Endothelial cell of umbilical vein (primary cell): ENCODE measurements at regions not wholly inside any gene's neighbourhood (a gene's known extent, or its start where the extent isn't known, plus 50 kb on each side); places are given as distances from the start of the nearest gene placed in this dataset.

ENCODE experiments used
- BruUV-seq: library from RNA; stranded (reverse); fragments of 400-500 nt; replicated peaks from 2 replicates; lab custom pipeline; 2021; lab: Mats Ljungman, UMichigan
- CTCF ChIA-PET: fragments of 300-600, 350-600 bp; sonication (Branson Sonifier 250); formaldehyde crosslinking; loops from one replicate; lab custom pipeline; 2021; ENCODE audit warnings: antibody characterized with exemption, inconsistent platforms; lab: Charles Lee
- POLR2A ChIA-PET: fragments of 300-600, 350-600 bp; sonication (Branson Sonifier 250); formaldehyde crosslinking; loops from one replicate; lab custom pipeline; 2021; ENCODE audit warnings: antibody characterized with exemption, inconsistent platforms; lab: Charles Lee
- DNase-seq: peaks from one replicate; pipeline ENCODE4 v3.0.0-alpha.2; 2011; ENCODE audit warnings: low read depth, low spot score
- FAIRE-seq: peaks from 2 replicates; lab custom pipeline; 2011; peaks lifted over from hg19 to GRCh38; lab: Jason Lieb, UNC
- H2AFZ ChIP-seq: 2 replicates; pipeline ENCODE4 v1.6.0; 2012; ENCODE audit warnings: low read depth, low read length, control low read depth, inconsistent platforms
- H3K27ac ChIP-seq: 2 replicates; pipeline ENCODE4 v1.5.1; 2011; ENCODE audit warnings: low read depth, mild to moderate bottlenecking, control low read depth, low read length, moderate library complexity; ENCODE audit not compliant: insufficient read depth
- H3K27me3 ChIP-seq, 2 experiments: 2 replicates each; pipeline versions ENCODE4 v1.6.0 to v1.6.1; 2011; ENCODE audit warnings: low read length in 2 of 2, mixed read lengths in 1 of 2; ENCODE audit not compliant: control insufficient read depth in 2 of 2, insufficient read depth in 2 of 2
- H3K36me3 ChIP-seq, 2 experiments: 2 replicates in 1 of 2; 3 replicates in 1 of 2; pipeline ENCODE4 v1.5.1; 2011; ENCODE audit warnings: low read length in 2 of 2, mild to moderate bottlenecking in 1 of 2, moderate library complexity in 1 of 2; ENCODE audit not compliant: control insufficient read depth in 2 of 2, insufficient read depth in 2 of 2; ENCODE audit errors: extremely low read depth in 1 of 2
- H3K4me1 ChIP-seq: 3 replicates; pipeline ENCODE4 v1.5.1; 2011; ENCODE audit warnings: mild to moderate bottlenecking, low read length; ENCODE audit not compliant: control insufficient read depth, insufficient read depth; ENCODE audit errors: extremely low read depth
- H3K4me2 ChIP-seq: 2 replicates; pipeline ENCODE4 v1.6.1; 2011; ENCODE audit warnings: low read length, control low read depth, mixed read lengths; ENCODE audit not compliant: insufficient read depth
- H3K4me3 ChIP-seq, 3 experiments: fragments of 200-600 bp in 1 of 3; sonication (generic), shearing (Covaris generic) in 1 of 3; replicated peaks in 1 of 3; 2 replicates each; pipeline ENCODE4 v1.5.1; 2011 to 2016; ENCODE audit warnings: control low read depth in 3 of 3, low read length in 3 of 3, mild to moderate bottlenecking in 2 of 3, inconsistent platforms in 1 of 3, low read depth in 1 of 3, moderate library complexity in 1 of 3; ENCODE audit not compliant: insufficient read depth in 1 of 3
- H3K79me2 ChIP-seq: 2 replicates; pipeline ENCODE4 v1.6.0; 2012; ENCODE audit warnings: low read length, inconsistent platforms; ENCODE audit not compliant: control insufficient read depth, insufficient read depth
- H3K9ac ChIP-seq: replicated peaks from 2 replicates; pipeline ENCODE3; 2011; ENCODE audit warnings: low read length, control low read depth; ENCODE audit not compliant: insufficient read depth; ENCODE audit errors: extremely low read depth
- H3K9me1 ChIP-seq: replicated peaks from 3 replicates; pipeline ENCODE4 v1.6.0; 2011; ENCODE audit warnings: mild to moderate bottlenecking, low read length; ENCODE audit not compliant: control insufficient read depth, insufficient read depth; ENCODE audit errors: extremely low read depth
- H3K9me3 ChIP-seq: replicated peaks from 2 replicates; pipeline ENCODE4 v1.5.1; 2012; ENCODE audit warnings: low read length, inconsistent platforms; ENCODE audit not compliant: control insufficient read depth, insufficient read depth
- H4K20me1 ChIP-seq: replicated peaks from 2 replicates; pipeline ENCODE3; 2011; ENCODE audit warnings: mild to moderate bottlenecking, low read length; ENCODE audit not compliant: control insufficient read depth, insufficient read depth; ENCODE audit errors: extremely low read depth
- EZH2 ChIP-seq: IDR thresholded peaks from 2 replicates; pipeline ENCODE4 v1.6.1; 2012; ENCODE audit warnings: borderline replicate concordance, low read depth, mild to moderate bottlenecking, moderate library complexity, low read length, inconsistent platforms; ENCODE audit not compliant: severe bottlenecking
- FOS ChIP-seq: IDR thresholded peaks from 2 replicates; pipeline ENCODE4 v1.6.1; 2011; ENCODE audit warnings: mild to moderate bottlenecking, low read length, moderate library complexity, borderline replicate concordance; ENCODE audit not compliant: insufficient read depth
- GATA2 ChIP-seq: IDR thresholded peaks from 2 replicates; pipeline ENCODE4 v1.7.0; 2011; ENCODE audit warnings: low read depth, mild to moderate bottlenecking, moderate library complexity, mixed read lengths, low read length; ENCODE audit not compliant: insufficient read length, insufficient read depth
- JUN ChIP-seq: IDR thresholded peaks from 2 replicates; pipeline ENCODE4 v1.6.1; 2011; ENCODE audit warnings: borderline replicate concordance, low read depth; ENCODE audit not compliant: insufficient read length, insufficient read depth
- MYC ChIP-seq: IDR thresholded peaks from one replicate; pipeline ENCODE4 v1.6.1; 2011; ENCODE audit warnings: mild to moderate bottlenecking, low read depth, low read length
- POLR2A ChIP-seq: IDR thresholded peaks from 2 replicates; pipeline ENCODE4 v1.6.1; 2012; ENCODE audit warnings: low read depth, mild to moderate bottlenecking, control low read depth, low read length
- dilution Hi-C: fragments of 300-500 bp; cut with MboI; formaldehyde crosslinking; loops from one replicate; pipeline ENCODE4 v1.15.0; 2019; ENCODE audit warnings: low sequenced_read_pairs; ENCODE audit not compliant: extremely low pct_ligation_motif_present
- intact Hi-C: fragments of 100-400 bp; cut with micrococcal nuclease; formaldehyde crosslinking; loops from one replicate; pipeline ENCODE4 v1.10.0; 2022
- TF ChIP-seq, protein P1 (sequence below), 2 donors: IDR thresholded peaks; 1 replicate in 1 of 2; 2 replicates in 1 of 2; pipeline ENCODE4 v1.5.1; 2011; ENCODE audit warnings: low read length in 2 of 2, mild to moderate bottlenecking in 2 of 2, moderate library complexity in 2 of 2, control low read depth in 1 of 2, inconsistent platforms in 1 of 2, low read depth in 1 of 2; ENCODE audit not compliant: insufficient read depth in 1 of 2; ENCODE audit errors: extremely low read depth in 1 of 2

- dilution Hi-C loops = no loop called here
- TF ChIP-seq EZH2 = no peak
- TF ChIP-seq, protein P1, sequence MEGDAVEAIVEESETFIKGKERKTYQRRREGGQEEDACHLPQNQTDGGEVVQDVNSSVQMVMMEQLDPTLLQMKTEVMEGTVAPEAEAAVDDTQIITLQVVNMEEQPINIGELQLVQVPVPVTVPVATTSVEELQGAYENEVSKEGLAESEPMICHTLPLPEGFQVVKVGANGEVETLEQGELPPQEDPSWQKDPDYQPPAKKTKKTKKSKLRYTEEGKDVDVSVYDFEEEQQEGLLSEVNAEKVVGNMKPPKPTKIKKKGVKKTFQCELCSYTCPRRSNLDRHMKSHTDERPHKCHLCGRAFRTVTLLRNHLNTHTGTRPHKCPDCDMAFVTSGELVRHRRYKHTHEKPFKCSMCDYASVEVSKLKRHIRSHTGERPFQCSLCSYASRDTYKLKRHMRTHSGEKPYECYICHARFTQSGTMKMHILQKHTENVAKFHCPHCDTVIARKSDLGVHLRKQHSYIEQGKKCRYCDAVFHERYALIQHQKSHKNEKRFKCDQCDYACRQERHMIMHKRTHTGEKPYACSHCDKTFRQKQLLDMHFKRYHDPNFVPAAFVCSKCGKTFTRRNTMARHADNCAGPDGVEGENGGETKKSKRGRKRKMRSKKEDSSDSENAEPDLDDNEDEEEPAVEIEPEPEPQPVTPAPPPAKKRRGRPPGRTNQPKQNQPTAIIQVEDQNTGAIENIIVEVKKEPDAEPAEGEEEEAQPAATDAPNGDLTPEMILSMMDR (IDR thresholded peaks at IDR 0.05; ENCODE audit: extremely low read depth in 1 of 2, insufficient read depth in 1 of 2, low read depth in 1 of 2, low read length in 2 of 2) = no peak
- no peak for TF ChIP-seq GATA2
- TF ChIP-seq FOS = no peak
- TF ChIP-seq JUN = no peak
- no peak for TF ChIP-seq MYC
- TF ChIP-seq POLR2A = no peak
- FAIRE-seq = no peak
- Histone ChIP-seq H4K20me1 (no peaks in the 10 kb centered on the region), H3K9ac (no peak overlapping the region), H3K4me1 (peaks cover 22% of the 10 kb centered on the region), H2AFZ (peak overlapping the region; percentile 18), H3K27ac (no peak overlapping the region), H3K4me3 (no peak overlapping the region), H3K79me2 (no peaks in the 10 kb centered on the region), H3K27me3 (no peaks in the 10 kb centered on the region), H3K9me1 (no peaks in the 10 kb centered on the region), H3K36me3 (no peaks in the 10 kb centered on the region), H3K4me2 (no peak overlapping the region), H3K9me3 (no peaks in the 10 kb centered on the region)
- ChIA-PET CTCF (interaction anchor here (0.8 to 3.9 kb wide), 4 partner anchors 8 to 516 kb away, joined by 3 to 27 read pairs (median 3); no protein-coding TSS in a partner anchor), POLR2A (interaction anchor here (0.6 kb wide), 1 partner anchor 965 kb away, joined by 3 read pairs; no protein-coding TSS in a partner anchor)
- intact Hi-C loops = no loop called here
- no TSS peak for BruUV-seq
- DNase-seq = no peak
Measured at GRCh38 chr7:17524746-17525145, 226.3 kb downstream of the AHR start.
